ENCODE measurements at regions not wholly inside any gene's neighbourhood (a gene's known extent, or its start where the extent isn't known, plus 50 kb on each side); places are given as distances from the start of the nearest gene placed in this dataset.

- no peak for DNase-seq (ENCODE audit: low spot score, unreplicated experiment)
- Mint-ChIP-seq H3K4me3 (ENCODE audit: low read depth) (no peak overlapping the region), H3K4me1 (ENCODE audit: low read depth) (peaks cover 71% of the 10 kb centered on the region), H3K27ac (peak overlapping the region; percentile 95), H3K9me3 (ENCODE audit: low read depth) (no peaks in the 10 kb centered on the region), H3K36me3 (ENCODE audit: insufficient read depth) (peaks cover 2% of the 10 kb centered on the region), H3K27me3 (no peaks in the 10 kb centered on the region)
- TF ChIP-seq CTCF (IDR thresholded peaks at IDR 0.05; ENCODE audit: unreplicated experiment): no peak
Measured at GRCh38 chr6:14381829-14382677, 264.5 kb downstream of the CD83 start.

- Mint-ChIP-seq H3K9me3 (ENCODE audit: low read depth) (peaks cover 3% of the 10 kb centered on the region), H3K36me3 (ENCODE audit: insufficient read depth) (peaks cover 2% of the 10 kb centered on the region), H3K4me1 (ENCODE audit: low read depth) (peaks cover 71% of the 10 kb centered on the region), H3K27me3 (no peaks in the 10 kb centered on the region), H3K4me3 (ENCODE audit: low read depth) (peak overlapping the region; percentile 10), H3K27ac (peak overlapping the region; percentile 95)
- no peak for TF ChIP-seq CTCF (IDR thresholded peaks at IDR 0.05; ENCODE audit: unreplicated experiment)
- no peak for DNase-seq (ENCODE audit: low spot score, unreplicated experiment)
Measured at GRCh38 chr6:14382678-14383236, 265.2 kb downstream of the CD83 start.

GRCh38 chr6:14383393-14384174 is 266.0 kb downstream of the CD83 start:
- TF ChIP-seq CTCF (IDR thresholded peaks at IDR 0.05; ENCODE audit: unreplicated experiment): no peak
- H3K36me3 Mint-ChIP-seq (ENCODE audit: insufficient read depth): peaks cover 2% of the 10 kb centered on the region
- H3K27me3 Mint-ChIP-seq: no peaks in the 10 kb centered on the region
- peaks cover 3% of the 10 kb centered on the region for H3K9me3 Mint-ChIP-seq (ENCODE audit: low read depth)
- no peak for DNase-seq (ENCODE audit: low spot score, unreplicated experiment)
- H3K27ac Mint-ChIP-seq: peak overlapping the region; percentile 95
- H3K4me3 Mint-ChIP-seq (ENCODE audit: low read depth): no peak overlapping the region
- peaks cover 74% of the 10 kb centered on the region for H3K4me1 Mint-ChIP-seq (ENCODE audit: low read depth)

GRCh38 chr6:14384175-14384949 is 266.8 kb downstream of the CD83 start:
- Mint-ChIP-seq H3K36me3 (ENCODE audit: insufficient read depth) (peaks cover 2% of the 10 kb centered on the region), H3K4me1 (ENCODE audit: low read depth) (peaks cover 81% of the 10 kb centered on the region), H3K27me3 (no peaks in the 10 kb centered on the region), H3K9me3 (ENCODE audit: low read depth) (peaks cover 3% of the 10 kb centered on the region), H3K4me3 (ENCODE audit: low read depth) (no peak overlapping the region), H3K27ac (peak overlapping the region; percentile 95)
- no peak for TF ChIP-seq CTCF (IDR thresholded peaks at IDR 0.05; ENCODE audit: unreplicated experiment)
- DNase-seq (ENCODE audit: low spot score, unreplicated experiment): no peak

All from progenitor cell of endocrine pancreas (in vitro differentiated cells).